Prostate gland (tissue), 2 donors: ENCODE measurements at regions not wholly inside any gene's neighbourhood (a gene's known extent, or its start where the extent isn't known, plus 50 kb on each side); places are given as distances from the start of the nearest gene placed in this dataset.

Source experiments
- CTCF ChIP-seq, 4 experiments: fragments of 200-600 bp in 2 of 4; fragments of 450-650 bp in 2 of 4; sonication (generic) in 2 of 4; IDR thresholded peaks; 1 replicate in 3 of 4; 2 replicates in 1 of 4; pipeline ENCODE4 v1.5.1; 2016 to 2019; ENCODE audit warnings: antibody characterized with exemption in 4 of 4, mild to moderate bottlenecking in 2 of 4, moderate library complexity in 2 of 4
- POLR2A ChIP-seq: fragments of 450-650 bp; IDR thresholded peaks from one replicate; pipeline ENCODE4 v1.6.1; 2016; ENCODE audit warnings: antibody characterized with exemption, mild to moderate bottlenecking
- POLR2AphosphoS5 ChIP-seq: sonication (generic); formaldehyde crosslinking; IDR thresholded peaks from one replicate; pipeline ENCODE4 v1.6.1; 2017; ENCODE audit warnings: antibody characterized with exemption

- TF ChIP-seq CTCF (IDR thresholded peaks at IDR 0.05) (no peak), POLR2A (no peak), POLR2AphosphoS5 (no peak)
Observed at GRCh38 chr4:27293831-27294230, 433.2 kb downstream of the STIM2 start.
